Dendritic cell treated with granulocyte-macrophage colony-stimulating factor and Interleukin-4, amounts not matched to agents 40 ng/mL and 50 ng/mL, for 4 days (primary cell): ENCODE measurements at regions not wholly inside any gene's neighbourhood (a gene's known extent, or its start where the extent isn't known, plus 50 kb on each side); places are given as distances from the start of the nearest gene placed in this dataset.

Experiments
- H3K27ac Mint-ChIP-seq: one replicate; pipeline ENCODE4 v1.8.0; 2022; ENCODE audit warnings: mild to moderate bottlenecking, mixed read lengths
- H3K27me3 Mint-ChIP-seq: one replicate; pipeline ENCODE4 v1.8.0; 2022; ENCODE audit warnings: mild to moderate bottlenecking, mixed read lengths
- H3K36me3 Mint-ChIP-seq: one replicate; pipeline ENCODE4 v1.8.0; 2022; ENCODE audit warnings: low read depth, mixed read lengths
- H3K4me1 Mint-ChIP-seq: one replicate; pipeline ENCODE4 v1.8.0; 2022; ENCODE audit warnings: low read depth, mixed read lengths
- H3K4me3 Mint-ChIP-seq: one replicate; pipeline ENCODE4 v1.8.0; 2022; ENCODE audit warnings: mild to moderate bottlenecking, moderate library complexity, mixed read lengths
- H3K9me3 Mint-ChIP-seq: one replicate; pipeline ENCODE4 v1.8.0; 2022; ENCODE audit warnings: mixed read lengths
- intact Hi-C: fragments of 100-400 bp; cut with micrococcal nuclease; formaldehyde crosslinking; loops from one replicate; pipeline ENCODE4 v1.15.0; 2022

- H3K27ac Mint-ChIP-seq: no peak overlapping the region
- no peak overlapping the region for H3K4me3 Mint-ChIP-seq
- intact Hi-C loops: no loop called here
- H3K36me3 Mint-ChIP-seq: no peaks in the 10 kb centered on the region
- H3K9me3 Mint-ChIP-seq: peaks cover 16% of the 10 kb centered on the region
- H3K4me1 Mint-ChIP-seq: no peaks in the 10 kb centered on the region
- no peaks in the 10 kb centered on the region for H3K27me3 Mint-ChIP-seq
Measured at GRCh38 chr4:115674485-115674884, 561.1 kb upstream of the NDST4 start.

GRCh38 chr4:115671581-115671980 is 558.2 kb upstream of the NDST4 start:
- Mint-ChIP-seq H3K4me1 (no peaks in the 10 kb centered on the region), H3K27ac (no peak overlapping the region), H3K4me3 (no peak overlapping the region), H3K27me3 (no peaks in the 10 kb centered on the region), H3K36me3 (no peaks in the 10 kb centered on the region), H3K9me3 (no peaks in the 10 kb centered on the region)
- intact Hi-C loops: no loop called here

GRCh38 chr4:115670930-115671329 is 557.5 kb upstream of the NDST4 start:
- Mint-ChIP-seq H3K36me3 (no peaks in the 10 kb centered on the region), H3K4me3 (no peak overlapping the region), H3K27me3 (no peaks in the 10 kb centered on the region), H3K9me3 (no peaks in the 10 kb centered on the region), H3K27ac (no peak overlapping the region), H3K4me1 (no peaks in the 10 kb centered on the region)
- intact Hi-C loops: no loop called here

GRCh38 chr4:115668396-115668795 is 555.0 kb upstream of the NDST4 start:
- Mint-ChIP-seq H3K9me3 (no peaks in the 10 kb centered on the region), H3K4me3 (no peak overlapping the region), H3K27ac (no peak overlapping the region), H3K27me3 (no peaks in the 10 kb centered on the region), H3K4me1 (no peaks in the 10 kb centered on the region), H3K36me3 (no peaks in the 10 kb centered on the region)
- intact Hi-C loops: no loop called here

GRCh38 chr4:115664285-115664684 is 550.9 kb upstream of the NDST4 start:
- Mint-ChIP-seq H3K4me1 (no peaks in the 10 kb centered on the region), H3K9me3 (no peaks in the 10 kb centered on the region), H3K36me3 (no peaks in the 10 kb centered on the region), H3K27ac (no peak overlapping the region), H3K4me3 (no peak overlapping the region), H3K27me3 (no peaks in the 10 kb centered on the region)
- intact Hi-C loops: no loop called here

- intact Hi-C loops: no loop called here
- Mint-ChIP-seq H3K36me3 (no peaks in the 10 kb centered on the region), H3K4me3 (no peak overlapping the region), H3K9me3 (no peaks in the 10 kb centered on the region), H3K27ac (no peak overlapping the region), H3K27me3 (no peaks in the 10 kb centered on the region), H3K4me1 (no peaks in the 10 kb centered on the region)
Measured at GRCh38 chr4:115660465-115660864, 547.0 kb upstream of the NDST4 start.

- H3K4me1 Mint-ChIP-seq: no peaks in the 10 kb centered on the region
- H3K9me3 Mint-ChIP-seq: peaks cover 21% of the 10 kb centered on the region
- intact Hi-C loops: no loop called here
- H3K27ac Mint-ChIP-seq: no peak overlapping the region
- H3K36me3 Mint-ChIP-seq: no peaks in the 10 kb centered on the region
- no peak overlapping the region for H3K4me3 Mint-ChIP-seq
- no peaks in the 10 kb centered on the region for H3K27me3 Mint-ChIP-seq
Measured at GRCh38 chr4:115657991-115658650, 544.7 kb upstream of the NDST4 start.

GRCh38 chr4:115655626-115656025 is 542.2 kb upstream of the NDST4 start:
- Mint-ChIP-seq H3K27me3 (no peaks in the 10 kb centered on the region), H3K36me3 (no peaks in the 10 kb centered on the region), H3K27ac (no peak overlapping the region), H3K4me1 (no peaks in the 10 kb centered on the region), H3K9me3 (peaks cover 40% of the 10 kb centered on the region), H3K4me3 (no peak overlapping the region)
- intact Hi-C loops: no loop called here

- H3K4me3 Mint-ChIP-seq: no peak overlapping the region
- no peaks in the 10 kb centered on the region for H3K36me3 Mint-ChIP-seq
Measured at GRCh38 chr4:115648786-115649185, 535.4 kb upstream of the NDST4 start.

GRCh38 chr4:115629270-115629669 is 515.9 kb upstream of the NDST4 start:
- Mint-ChIP-seq H3K27me3 (no peaks in the 10 kb centered on the region), H3K9me3 (no peaks in the 10 kb centered on the region), H3K4me3 (no peak overlapping the region), H3K36me3 (no peaks in the 10 kb centered on the region), H3K4me1 (no peaks in the 10 kb centered on the region), H3K27ac (no peak overlapping the region)
- intact Hi-C loops: no loop called here

More at GRCh38 chr4:115648786-115649185, 535.4 kb upstream of the NDST4 start:
- Mint-ChIP-seq H3K27me3 (no peaks in the 10 kb centered on the region), H3K27ac (no peak overlapping the region), H3K4me1 (no peaks in the 10 kb centered on the region), H3K9me3 (peaks cover 26% of the 10 kb centered on the region)
- intact Hi-C loops: no loop called here

- H3K9me3 Mint-ChIP-seq: no peaks in the 10 kb centered on the region
Measured at GRCh38 chr4:115609631-115610030, 496.2 kb upstream of the NDST4 start.

GRCh38 chr4:115607311-115607710 is 493.9 kb upstream of the NDST4 start:
- no peaks in the 10 kb centered on the region for H3K27me3 Mint-ChIP-seq
- intact Hi-C loops: no loop called here
- H3K36me3 Mint-ChIP-seq: no peaks in the 10 kb centered on the region
- no peak overlapping the region for H3K27ac Mint-ChIP-seq
- H3K4me3 Mint-ChIP-seq: no peak overlapping the region
- H3K9me3 Mint-ChIP-seq: no peaks in the 10 kb centered on the region
- no peaks in the 10 kb centered on the region for H3K4me1 Mint-ChIP-seq

More at GRCh38 chr4:115609631-115610030, 496.2 kb upstream of the NDST4 start:
- Mint-ChIP-seq H3K4me1 (no peaks in the 10 kb centered on the region), H3K4me3 (no peak overlapping the region), H3K36me3 (no peaks in the 10 kb centered on the region), H3K27ac (no peak overlapping the region), H3K27me3 (no peaks in the 10 kb centered on the region)
- intact Hi-C loops: no loop called here

- peaks cover 11% of the 10 kb centered on the region for H3K9me3 Mint-ChIP-seq
- no peak overlapping the region for H3K27ac Mint-ChIP-seq
- H3K27me3 Mint-ChIP-seq: no peaks in the 10 kb centered on the region
- no peak overlapping the region for H3K4me3 Mint-ChIP-seq
- intact Hi-C loops: no loop called here
- no peaks in the 10 kb centered on the region for H3K4me1 Mint-ChIP-seq
- H3K36me3 Mint-ChIP-seq: no peaks in the 10 kb centered on the region
Measured at GRCh38 chr4:115596265-115597001, 483.0 kb upstream of the NDST4 start.

GRCh38 chr4:115580901-115581300 is 467.5 kb upstream of the NDST4 start:
- no peaks in the 10 kb centered on the region for H3K36me3 Mint-ChIP-seq

GRCh38 chr4:115575851-115576250 is 462.4 kb upstream of the NDST4 start:
- no peak overlapping the region for H3K4me3 Mint-ChIP-seq
- H3K9me3 Mint-ChIP-seq: peaks cover 17% of the 10 kb centered on the region
- no peak overlapping the region for H3K27ac Mint-ChIP-seq
- H3K36me3 Mint-ChIP-seq: no peaks in the 10 kb centered on the region
- intact Hi-C loops: no loop called here
- H3K4me1 Mint-ChIP-seq: no peaks in the 10 kb centered on the region
- H3K27me3 Mint-ChIP-seq: no peaks in the 10 kb centered on the region

More at GRCh38 chr4:115580901-115581300, 467.5 kb upstream of the NDST4 start:
- H3K27me3 Mint-ChIP-seq: no peaks in the 10 kb centered on the region
- no peaks in the 10 kb centered on the region for H3K9me3 Mint-ChIP-seq
- no peak overlapping the region for H3K27ac Mint-ChIP-seq
- intact Hi-C loops: no loop called here
- H3K4me3 Mint-ChIP-seq: no peak overlapping the region
- no peaks in the 10 kb centered on the region for H3K4me1 Mint-ChIP-seq
